ENCODE measurements at regions not wholly inside any gene's neighbourhood (a gene's known extent, or its start where the extent isn't known, plus 50 kb on each side); places are given as distances from the start of the nearest gene placed in this dataset.

DNA sequence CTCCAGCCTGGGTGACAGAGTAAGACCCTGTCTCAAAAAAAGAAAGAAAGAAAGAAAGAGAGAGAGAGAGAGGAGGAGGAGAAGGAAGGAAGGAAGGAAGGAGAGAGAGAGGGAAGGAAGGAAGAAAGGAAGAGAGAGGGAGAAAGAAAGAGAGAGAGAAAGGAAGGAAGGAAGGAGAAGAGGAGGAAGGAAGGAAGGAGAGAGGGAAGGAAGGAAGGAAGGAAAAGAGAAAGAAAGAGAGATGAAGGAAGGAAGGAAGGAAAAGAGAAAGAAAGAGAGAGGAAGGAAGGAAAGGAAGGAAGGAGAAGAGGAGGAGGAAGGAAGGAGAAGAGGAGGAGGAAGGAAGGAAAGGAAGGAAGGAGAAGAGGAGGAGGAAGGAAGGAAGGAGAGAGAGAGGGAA is 82.2 kb upstream of the ATP1B1 start:
- no peaks in the 10 kb centered on the region for H3K36me3 ChIP-seq (ENCODE audit: control insufficient read depth in 2 of 2, extremely low read depth in 1 of 2, insufficient read depth in 2 of 2, low read length in 2 of 2)
- H3K9ac ChIP-seq (ENCODE audit: control insufficient read depth, extremely low read depth, insufficient read depth, low read length): no peak overlapping the region
- FAIRE-seq (no peak), DNase-seq (ENCODE audit: low read depth, low spot score) (no peak)
- no peaks in the 10 kb centered on the region for H3K79me2 ChIP-seq (ENCODE audit: control insufficient read depth, insufficient read depth, low read length)
- H3K4me3 ChIP-seq (ENCODE audit: control insufficient read depth in 2 of 3, extremely low read depth in 1 of 3, insufficient read depth in 2 of 3, low read depth in 1 of 3, low read length in 3 of 3): no peak overlapping the region
- H3K27ac ChIP-seq (ENCODE audit: control insufficient read depth, insufficient read depth, low read length): no peak overlapping the region
- no peaks in the 10 kb centered on the region for H3K4me1 ChIP-seq (ENCODE audit: control insufficient read depth, extremely low read depth, insufficient read depth, low read length)
- H2AFZ ChIP-seq (ENCODE audit: control insufficient read depth, low read length): no peak overlapping the region
- no peak overlapping the region for H3K4me2 ChIP-seq (ENCODE audit: control insufficient read depth, extremely low read depth, insufficient read depth, low read depth, low read length)
- dilution Hi-C loops (cut with MboI; ENCODE audit: extremely low pct_ligation_motif_present, low sequenced_read_pairs): no loop called here
- no peaks in the 10 kb centered on the region for H4K20me1 ChIP-seq (ENCODE audit: control insufficient read depth, extremely low read depth, insufficient read depth, low read length)
- TF ChIP-seq, protein P1, sequence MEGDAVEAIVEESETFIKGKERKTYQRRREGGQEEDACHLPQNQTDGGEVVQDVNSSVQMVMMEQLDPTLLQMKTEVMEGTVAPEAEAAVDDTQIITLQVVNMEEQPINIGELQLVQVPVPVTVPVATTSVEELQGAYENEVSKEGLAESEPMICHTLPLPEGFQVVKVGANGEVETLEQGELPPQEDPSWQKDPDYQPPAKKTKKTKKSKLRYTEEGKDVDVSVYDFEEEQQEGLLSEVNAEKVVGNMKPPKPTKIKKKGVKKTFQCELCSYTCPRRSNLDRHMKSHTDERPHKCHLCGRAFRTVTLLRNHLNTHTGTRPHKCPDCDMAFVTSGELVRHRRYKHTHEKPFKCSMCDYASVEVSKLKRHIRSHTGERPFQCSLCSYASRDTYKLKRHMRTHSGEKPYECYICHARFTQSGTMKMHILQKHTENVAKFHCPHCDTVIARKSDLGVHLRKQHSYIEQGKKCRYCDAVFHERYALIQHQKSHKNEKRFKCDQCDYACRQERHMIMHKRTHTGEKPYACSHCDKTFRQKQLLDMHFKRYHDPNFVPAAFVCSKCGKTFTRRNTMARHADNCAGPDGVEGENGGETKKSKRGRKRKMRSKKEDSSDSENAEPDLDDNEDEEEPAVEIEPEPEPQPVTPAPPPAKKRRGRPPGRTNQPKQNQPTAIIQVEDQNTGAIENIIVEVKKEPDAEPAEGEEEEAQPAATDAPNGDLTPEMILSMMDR (optimal IDR thresholded peaks at IDR 0.05 in 1 of 3, IDR thresholded peaks at IDR 0.05 in 1 of 3, conservative IDR thresholded peaks at IDR 0.05 in 1 of 3; ENCODE audit: extremely low read depth in 1 of 3, insufficient read depth in 2 of 3, low read length in 3 of 3): no peak
- no peak for TF ChIP-seq EZH2 (IDR thresholded peaks at IDR 0.05; ENCODE audit: low read length)
- peaks cover 2% of the 10 kb centered on the region for H3K27me3 ChIP-seq (ENCODE audit: control insufficient read depth, extremely low read depth, insufficient read depth, low read length)
- no peaks in the 10 kb centered on the region for H3K9me3 ChIP-seq (ENCODE audit: control insufficient read depth, low read depth, low read length)
- no peaks in the 10 kb centered on the region for H3K9me1 ChIP-seq (ENCODE audit: control insufficient read depth, extremely low read depth, insufficient read depth, low read length)

DNA sequence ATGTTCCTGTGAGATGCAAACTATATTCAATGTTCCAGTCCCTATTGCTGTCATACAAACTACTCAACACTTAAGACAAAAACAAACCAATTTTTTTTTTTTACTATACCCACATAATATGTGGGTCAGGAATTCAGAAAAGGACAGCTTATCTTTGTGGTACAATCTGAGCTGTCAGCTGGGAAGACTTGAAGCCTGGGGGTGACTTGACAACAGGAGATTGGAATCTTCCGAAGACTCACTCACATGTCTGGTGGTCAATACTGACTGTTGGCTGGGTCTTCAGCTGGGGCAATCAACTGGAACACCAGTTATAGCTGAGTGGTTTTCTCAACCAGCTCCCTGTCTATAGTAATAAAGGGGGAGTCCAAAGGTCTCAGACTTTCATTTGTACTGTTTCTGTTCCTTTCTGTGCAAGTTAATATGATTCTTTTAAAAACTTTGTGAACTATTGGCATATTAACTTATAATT is 81.7 kb upstream of the ATP1B1 start:
- dilution Hi-C loops (cut with MboI; ENCODE audit: extremely low pct_ligation_motif_present, low sequenced_read_pairs): no loop called here
- no peaks in the 10 kb centered on the region for H3K79me2 ChIP-seq (ENCODE audit: control insufficient read depth, insufficient read depth, low read length)
- FAIRE-seq: no peak

More for the DNA sequence above, 81.7 kb upstream of the ATP1B1 start:
- H3K9me1 ChIP-seq (ENCODE audit: control insufficient read depth, extremely low read depth, insufficient read depth, low read length): no peaks in the 10 kb centered on the region
- no peaks in the 10 kb centered on the region for H3K36me3 ChIP-seq (ENCODE audit: control insufficient read depth in 2 of 2, extremely low read depth in 1 of 2, insufficient read depth in 2 of 2, low read length in 2 of 2)
- H3K27ac ChIP-seq (ENCODE audit: control insufficient read depth, insufficient read depth, low read length): no peak overlapping the region
- H3K4me1 ChIP-seq (ENCODE audit: control insufficient read depth, extremely low read depth, insufficient read depth, low read length): no peaks in the 10 kb centered on the region
- no peak for TF ChIP-seq EZH2 (IDR thresholded peaks at IDR 0.05; ENCODE audit: low read length)
- TF ChIP-seq, protein P1 (optimal IDR thresholded peaks at IDR 0.05 in 1 of 3, IDR thresholded peaks at IDR 0.05 in 1 of 3, conservative IDR thresholded peaks at IDR 0.05 in 1 of 3; ENCODE audit: extremely low read depth in 1 of 3, insufficient read depth in 2 of 3, low read length in 3 of 3): no peak
- H3K27me3 ChIP-seq (ENCODE audit: control insufficient read depth, extremely low read depth, insufficient read depth, low read length): peaks cover 2% of the 10 kb centered on the region
- H2AFZ ChIP-seq (ENCODE audit: control insufficient read depth, low read length): no peak overlapping the region
- H4K20me1 ChIP-seq (ENCODE audit: control insufficient read depth, extremely low read depth, insufficient read depth, low read length): no peaks in the 10 kb centered on the region
- DNase-seq (ENCODE audit: low read depth, low spot score): no peak
- H3K9ac ChIP-seq (ENCODE audit: control insufficient read depth, extremely low read depth, insufficient read depth, low read length): no peak overlapping the region
- H3K9me3 ChIP-seq (ENCODE audit: control insufficient read depth, low read depth, low read length): no peaks in the 10 kb centered on the region
- no peak overlapping the region for H3K4me2 ChIP-seq (ENCODE audit: control insufficient read depth, extremely low read depth, insufficient read depth, low read depth, low read length)
- no peak overlapping the region for H3K4me3 ChIP-seq (ENCODE audit: control insufficient read depth in 2 of 3, extremely low read depth in 1 of 3, insufficient read depth in 2 of 3, low read depth in 1 of 3, low read length in 3 of 3)

All from keratinocyte (primary cell).